Sigmoid colon (tissue), 6 donors: ENCODE measurements at regions not wholly inside any gene's neighbourhood (a gene's known extent, or its start where the extent isn't known, plus 50 kb on each side); places are given as distances from the start of the nearest gene placed in this dataset.

Experiments
- DNase-seq: peaks from one replicate; pipeline ENCODE4 v3.0.0-alpha.2; 2019
- H3K27ac ChIP-seq, 4 donors: fragments of 200-600 bp; sonication (generic); one replicate each; pipeline ENCODE4 v1.5.1; 2016 to 2019; ENCODE audit warnings: mild to moderate bottlenecking in 1 of 4
- H3K27me3 ChIP-seq, 3 donors: fragments of 200-600 bp; sonication (generic); one replicate each; pipeline ENCODE4 v1.5.1; 2019; ENCODE audit warnings: mild to moderate bottlenecking in 1 of 3
- H3K36me3 ChIP-seq, 4 donors: fragments of 200-600 bp; sonication (generic); one replicate each; pipeline ENCODE4 v1.5.1; 2016 to 2019
- H3K4me1 ChIP-seq, 4 donors: fragments of 200-600 bp; sonication (generic); one replicate each; pipeline ENCODE4 v1.5.1; 2017 to 2019
- H3K4me3 ChIP-seq, 4 donors: fragments of 200-600 bp; sonication (generic); one replicate each; pipeline ENCODE4 v1.5.1; 2017 to 2019; ENCODE audit warnings: mild to moderate bottlenecking in 2 of 4, moderate library complexity in 1 of 4
- H3K9me3 ChIP-seq, 4 donors: fragments of 200-600 bp in 3 of 4; sonication (generic) in 3 of 4; one replicate each; pipeline versions ENCODE4 v1.5.1 to v1.6.1; 2013 to 2019
- CTCF ChIP-seq, 4 experiments: fragments of 450-650 bp in 3 of 4; fragments of 200-600 bp in 1 of 4; IDR thresholded peaks; one replicate each; pipeline ENCODE4 v1.5.1; 2016 to 2019; ENCODE audit warnings: antibody characterized with exemption in 4 of 4, mild to moderate bottlenecking in 3 of 4, moderate library complexity in 2 of 4
- EP300 ChIP-seq, 4 donors: sonication (generic); formaldehyde crosslinking; IDR thresholded peaks; one replicate each; pipeline ENCODE4 v1.6.1; 2017; ENCODE audit warnings: antibody characterized with exemption in 4 of 4
- POLR2A ChIP-seq, 2 donors: fragments of 450-650 bp; IDR thresholded peaks; one replicate each; pipeline ENCODE4 v1.6.1; 2016; ENCODE audit warnings: antibody characterized with exemption in 2 of 2, mild to moderate bottlenecking in 2 of 2, moderate library complexity in 2 of 2
- POLR2AphosphoS5 ChIP-seq, 4 donors: sonication (generic); formaldehyde crosslinking; IDR thresholded peaks; one replicate each; pipeline ENCODE4 v1.6.1; 2017; ENCODE audit warnings: antibody characterized with exemption in 4 of 4
- whole genome bisulfite sequencing, 2 donors: extraction: QIAGEN DNeasy Blood & Tissue Kit; methylation state at CpG; one replicate each; pipeline ENCODE4 v1.1.7; 2013; 5-methylcytosine and 5-hydroxymethylcytosine counted together
- intact Hi-C: fragments of 100-400 bp; cut with DNase I; formaldehyde crosslinking; loops from one replicate; pipeline ENCODE4 v1.15.1; 2023
- donor health status: healthy with polysubstance abuse.
- donor health status: healthy.

DNA sequence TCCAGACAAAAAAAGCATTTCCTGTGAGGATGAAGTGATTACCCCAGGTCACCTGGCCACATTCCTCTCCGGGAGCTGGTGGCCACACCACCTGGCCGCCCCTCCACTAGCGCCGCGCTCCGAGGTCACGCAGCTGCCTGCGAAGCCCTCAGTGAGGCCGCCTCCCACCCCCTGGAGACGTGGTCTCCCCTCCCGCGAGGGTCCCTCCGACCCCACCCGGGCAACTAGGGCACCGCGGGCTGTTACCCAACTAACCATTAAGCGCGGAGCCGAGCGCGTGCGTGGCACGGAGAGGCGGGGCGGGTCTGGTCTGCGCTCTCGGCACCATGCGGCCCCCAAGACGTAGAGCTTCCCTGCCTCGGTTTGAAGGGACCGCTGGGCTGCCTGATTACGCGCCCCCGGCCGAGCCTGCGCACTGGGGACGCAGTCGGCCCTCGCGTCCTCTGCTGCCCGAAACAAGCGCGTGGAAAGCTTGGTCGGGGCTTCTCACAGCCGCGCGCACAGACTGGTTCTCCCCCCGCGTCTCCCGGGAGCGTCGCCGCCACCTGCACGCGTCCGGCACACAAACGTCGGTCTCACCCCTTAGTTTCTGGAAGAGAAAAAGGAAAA lies 106.5 kb downstream of the SLC16A1 start:
- no peaks in the 10 kb centered on the region for H3K36me3 ChIP-seq
- H3K4me3 ChIP-seq: peak overlapping the region in 3 of 4 donors; percentile 19 to 48 (median 40)
- H3K27ac ChIP-seq: no peak overlapping the region
- intact Hi-C loops: no loop called here
- TF ChIP-seq POLR2AphosphoS5 (IDR thresholded peaks at IDR 0.05) (no peak), CTCF (IDR thresholded peaks at IDR 0.05) (no peak), POLR2A (IDR thresholded peaks at IDR 0.05) (no peak), EP300 (IDR thresholded peaks at IDR 0.05) (no peak)
- H3K4me1 ChIP-seq: peaks cover 0 to 12% (median 9%) of the 10 kb centered on the region in 4 donors
- peak; percentile 50 for DNase-seq
- peaks cover 15 to 41% (median 22%) of the 10 kb centered on the region in 3 donors for H3K27me3 ChIP-seq
- no peaks in the 10 kb centered on the region for H3K9me3 ChIP-seq
- WGBS, 2 donors: 1 to 2% methylated on average over 58 of the region's 58 CpGs

GRCh38 chr1:112841825-112842224 lies 114.2 kb downstream of the SLC16A1 start:
- H3K36me3 ChIP-seq: no peaks in the 10 kb centered on the region

GRCh38 chr1:112840631-112841624 lies 115.1 kb downstream of the SLC16A1 start:
- DNase-seq: no peak
- intact Hi-C loops: no loop called here
- no peaks in the 10 kb centered on the region for H3K36me3 ChIP-seq
- H3K4me3 ChIP-seq: no peak overlapping the region
- no peaks in the 10 kb centered on the region for H3K27me3 ChIP-seq
- 45 to 58% methylated on average over 7 of the region's 7 CpGs for WGBS, 2 donors
- no peak for TF ChIP-seq POLR2A (IDR thresholded peaks at IDR 0.05)
- TF ChIP-seq CTCF (IDR thresholded peaks at IDR 0.05): no peak
- no peak for TF ChIP-seq EP300 (IDR thresholded peaks at IDR 0.05)
- TF ChIP-seq POLR2AphosphoS5 (IDR thresholded peaks at IDR 0.05): no peak
- H3K4me1 ChIP-seq: peaks cover 0 to 7% (median 0%) of the 10 kb centered on the region in 4 donors
- H3K27ac ChIP-seq: no peak overlapping the region
- H3K9me3 ChIP-seq: no peaks in the 10 kb centered on the region

More at GRCh38 chr1:112841825-112842224, 114.2 kb downstream of the SLC16A1 start:
- peaks cover 0 to under 1% (median 0%) of the 10 kb centered on the region in 4 donors for H3K4me1 ChIP-seq
- no peaks in the 10 kb centered on the region for H3K9me3 ChIP-seq
- H3K4me3 ChIP-seq: no peak overlapping the region
- TF ChIP-seq CTCF (IDR thresholded peaks at IDR 0.05) (no peak), POLR2A (IDR thresholded peaks at IDR 0.05) (no peak), EP300 (IDR thresholded peaks at IDR 0.05) (no peak), POLR2AphosphoS5 (IDR thresholded peaks at IDR 0.05) (no peak)
- no peaks in the 10 kb centered on the region for H3K27me3 ChIP-seq
- intact Hi-C loops: no loop called here
- H3K27ac ChIP-seq: no peak overlapping the region
- 61 to 81% methylated on average over 10 of the region's 10 CpGs for WGBS, 2 donors
- DNase-seq: no peak

- DNase-seq: no peak
- Histone ChIP-seq H3K4me3 (no peak overlapping the region), H3K27ac (no peak overlapping the region), H3K36me3 (no peaks in the 10 kb centered on the region), H3K9me3 (no peaks in the 10 kb centered on the region), H3K27me3 (no peaks in the 10 kb centered on the region), H3K4me1 (peaks cover 0 to 7% (median 0%) of the 10 kb centered on the region in 4 donors)
- TF ChIP-seq EP300 (IDR thresholded peaks at IDR 0.05) (no peak), POLR2AphosphoS5 (IDR thresholded peaks at IDR 0.05) (no peak), CTCF (IDR thresholded peaks at IDR 0.05) (no peak), POLR2A (IDR thresholded peaks at IDR 0.05) (no peak)
- intact Hi-C loops: no loop called here
- WGBS, 2 donors: 4 to 36% methylated on average over 3 of the region's 3 CpGs
Observed at GRCh38 chr1:112836642-112837041, 119.4 kb downstream of the SLC16A1 start.
